Endothelial cell of umbilical vein (primary cell): ENCODE measurements at regions not wholly inside any gene's neighbourhood (a gene's known extent, or its start where the extent isn't known, plus 50 kb on each side); places are given as distances from the start of the nearest gene placed in this dataset.

Source experiments
- BruUV-seq: library from RNA; stranded (reverse); fragments of 400-500 nt; replicated peaks from 2 replicates; lab custom pipeline; 2021; lab: Mats Ljungman, UMichigan
- CTCF ChIA-PET: fragments of 300-600, 350-600 bp; sonication (Branson Sonifier 250); formaldehyde crosslinking; loops from one replicate; lab custom pipeline; 2021; ENCODE audit warnings: antibody characterized with exemption, inconsistent platforms; lab: Charles Lee
- POLR2A ChIA-PET: fragments of 300-600, 350-600 bp; sonication (Branson Sonifier 250); formaldehyde crosslinking; loops from one replicate; lab custom pipeline; 2021; ENCODE audit warnings: antibody characterized with exemption, inconsistent platforms; lab: Charles Lee
- DNase-seq: peaks from one replicate; pipeline ENCODE4 v3.0.0-alpha.2; 2011; ENCODE audit warnings: low read depth, low spot score
- FAIRE-seq: peaks from 2 replicates; lab custom pipeline; 2011; peaks lifted over from hg19 to GRCh38; lab: Jason Lieb, UNC
- H2AFZ ChIP-seq: 2 replicates; pipeline ENCODE4 v1.6.0; 2012; ENCODE audit warnings: low read depth, low read length, control low read depth, inconsistent platforms
- H3K27ac ChIP-seq: 2 replicates; pipeline ENCODE4 v1.5.1; 2011; ENCODE audit warnings: low read depth, mild to moderate bottlenecking, control low read depth, low read length, moderate library complexity; ENCODE audit not compliant: insufficient read depth
- H3K27me3 ChIP-seq, 2 experiments: 2 replicates each; pipeline versions ENCODE4 v1.6.0 to v1.6.1; 2011; ENCODE audit warnings: low read length in 2 of 2, mixed read lengths in 1 of 2; ENCODE audit not compliant: control insufficient read depth in 2 of 2, insufficient read depth in 2 of 2
- H3K36me3 ChIP-seq, 2 experiments: 2 replicates in 1 of 2; 3 replicates in 1 of 2; pipeline ENCODE4 v1.5.1; 2011; ENCODE audit warnings: low read length in 2 of 2, mild to moderate bottlenecking in 1 of 2, moderate library complexity in 1 of 2; ENCODE audit not compliant: control insufficient read depth in 2 of 2, insufficient read depth in 2 of 2; ENCODE audit errors: extremely low read depth in 1 of 2
- H3K4me1 ChIP-seq: 3 replicates; pipeline ENCODE4 v1.5.1; 2011; ENCODE audit warnings: mild to moderate bottlenecking, low read length; ENCODE audit not compliant: control insufficient read depth, insufficient read depth; ENCODE audit errors: extremely low read depth
- H3K4me2 ChIP-seq: 2 replicates; pipeline ENCODE4 v1.6.1; 2011; ENCODE audit warnings: low read length, control low read depth, mixed read lengths; ENCODE audit not compliant: insufficient read depth
- H3K4me3 ChIP-seq, 3 experiments: fragments of 200-600 bp in 1 of 3; sonication (generic), shearing (Covaris generic) in 1 of 3; replicated peaks in 1 of 3; 2 replicates each; pipeline ENCODE4 v1.5.1; 2011 to 2016; ENCODE audit warnings: control low read depth in 3 of 3, low read length in 3 of 3, mild to moderate bottlenecking in 2 of 3, inconsistent platforms in 1 of 3, low read depth in 1 of 3, moderate library complexity in 1 of 3; ENCODE audit not compliant: insufficient read depth in 1 of 3
- H3K79me2 ChIP-seq: 2 replicates; pipeline ENCODE4 v1.6.0; 2012; ENCODE audit warnings: low read length, inconsistent platforms; ENCODE audit not compliant: control insufficient read depth, insufficient read depth
- H3K9ac ChIP-seq: replicated peaks from 2 replicates; pipeline ENCODE3; 2011; ENCODE audit warnings: low read length, control low read depth; ENCODE audit not compliant: insufficient read depth; ENCODE audit errors: extremely low read depth
- H3K9me1 ChIP-seq: replicated peaks from 3 replicates; pipeline ENCODE4 v1.6.0; 2011; ENCODE audit warnings: mild to moderate bottlenecking, low read length; ENCODE audit not compliant: control insufficient read depth, insufficient read depth; ENCODE audit errors: extremely low read depth
- H3K9me3 ChIP-seq: replicated peaks from 2 replicates; pipeline ENCODE4 v1.5.1; 2012; ENCODE audit warnings: low read length, inconsistent platforms; ENCODE audit not compliant: control insufficient read depth, insufficient read depth
- H4K20me1 ChIP-seq: replicated peaks from 2 replicates; pipeline ENCODE3; 2011; ENCODE audit warnings: mild to moderate bottlenecking, low read length; ENCODE audit not compliant: control insufficient read depth, insufficient read depth; ENCODE audit errors: extremely low read depth
- EZH2 ChIP-seq: IDR thresholded peaks from 2 replicates; pipeline ENCODE4 v1.6.1; 2012; ENCODE audit warnings: borderline replicate concordance, low read depth, mild to moderate bottlenecking, moderate library complexity, low read length, inconsistent platforms; ENCODE audit not compliant: severe bottlenecking
- FOS ChIP-seq: IDR thresholded peaks from 2 replicates; pipeline ENCODE4 v1.6.1; 2011; ENCODE audit warnings: mild to moderate bottlenecking, low read length, moderate library complexity, borderline replicate concordance; ENCODE audit not compliant: insufficient read depth
- GATA2 ChIP-seq: IDR thresholded peaks from 2 replicates; pipeline ENCODE4 v1.7.0; 2011; ENCODE audit warnings: low read depth, mild to moderate bottlenecking, moderate library complexity, mixed read lengths, low read length; ENCODE audit not compliant: insufficient read length, insufficient read depth
- JUN ChIP-seq: IDR thresholded peaks from 2 replicates; pipeline ENCODE4 v1.6.1; 2011; ENCODE audit warnings: borderline replicate concordance, low read depth; ENCODE audit not compliant: insufficient read length, insufficient read depth
- MYC ChIP-seq: IDR thresholded peaks from one replicate; pipeline ENCODE4 v1.6.1; 2011; ENCODE audit warnings: mild to moderate bottlenecking, low read depth, low read length
- POLR2A ChIP-seq: IDR thresholded peaks from 2 replicates; pipeline ENCODE4 v1.6.1; 2012; ENCODE audit warnings: low read depth, mild to moderate bottlenecking, control low read depth, low read length
- dilution Hi-C: fragments of 300-500 bp; cut with MboI; formaldehyde crosslinking; loops from one replicate; pipeline ENCODE4 v1.15.0; 2019; ENCODE audit warnings: low sequenced_read_pairs; ENCODE audit not compliant: extremely low pct_ligation_motif_present
- intact Hi-C: fragments of 100-400 bp; cut with micrococcal nuclease; formaldehyde crosslinking; loops from one replicate; pipeline ENCODE4 v1.10.0; 2022
- TF ChIP-seq, protein P1 (sequence below): IDR thresholded peaks from 2 replicates; pipeline ENCODE4 v1.6.1; 2011; ENCODE audit not compliant: insufficient read depth, insufficient read length
- TF ChIP-seq, protein P2 (sequence below), 2 donors: IDR thresholded peaks; 1 replicate in 1 of 2; 2 replicates in 1 of 2; pipeline ENCODE4 v1.5.1; 2011; ENCODE audit warnings: low read length in 2 of 2, mild to moderate bottlenecking in 2 of 2, moderate library complexity in 2 of 2, control low read depth in 1 of 2, inconsistent platforms in 1 of 2, low read depth in 1 of 2; ENCODE audit not compliant: insufficient read depth in 1 of 2; ENCODE audit errors: extremely low read depth in 1 of 2

- BruUV-seq: no TSS peak
- ChIA-PET POLR2A (no interaction called here), CTCF (no interaction called here)
- H3K4me3 ChIP-seq: no peak overlapping the region
- peaks cover 79% of the 10 kb centered on the region for H3K79me2 ChIP-seq
- H3K36me3 ChIP-seq: peaks cover 0 to 3% of the 10 kb centered on the region in 2 experiments
- H3K9me3 ChIP-seq: no peaks in the 10 kb centered on the region
- H3K9ac ChIP-seq: no peak overlapping the region
- H4K20me1 ChIP-seq: no peaks in the 10 kb centered on the region
- intact Hi-C loops: no loop called here
- no peak overlapping the region for H3K4me2 ChIP-seq
- dilution Hi-C loops: no loop called here
- H3K4me1 ChIP-seq: peaks cover 56% of the 10 kb centered on the region
- no peak for FAIRE-seq
- TF ChIP-seq, protein P1, sequence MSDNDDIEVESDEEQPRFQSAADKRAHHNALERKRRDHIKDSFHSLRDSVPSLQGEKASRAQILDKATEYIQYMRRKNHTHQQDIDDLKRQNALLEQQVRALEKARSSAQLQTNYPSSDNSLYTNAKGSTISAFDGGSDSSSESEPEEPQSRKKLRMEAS: no peak
- no peak for TF ChIP-seq MYC
- no peak for TF ChIP-seq JUN
- no peak for TF ChIP-seq FOS
- no peak for TF ChIP-seq GATA2
- TF ChIP-seq EZH2: no peak
- TF ChIP-seq POLR2A: no peak
- TF ChIP-seq, protein P2, sequence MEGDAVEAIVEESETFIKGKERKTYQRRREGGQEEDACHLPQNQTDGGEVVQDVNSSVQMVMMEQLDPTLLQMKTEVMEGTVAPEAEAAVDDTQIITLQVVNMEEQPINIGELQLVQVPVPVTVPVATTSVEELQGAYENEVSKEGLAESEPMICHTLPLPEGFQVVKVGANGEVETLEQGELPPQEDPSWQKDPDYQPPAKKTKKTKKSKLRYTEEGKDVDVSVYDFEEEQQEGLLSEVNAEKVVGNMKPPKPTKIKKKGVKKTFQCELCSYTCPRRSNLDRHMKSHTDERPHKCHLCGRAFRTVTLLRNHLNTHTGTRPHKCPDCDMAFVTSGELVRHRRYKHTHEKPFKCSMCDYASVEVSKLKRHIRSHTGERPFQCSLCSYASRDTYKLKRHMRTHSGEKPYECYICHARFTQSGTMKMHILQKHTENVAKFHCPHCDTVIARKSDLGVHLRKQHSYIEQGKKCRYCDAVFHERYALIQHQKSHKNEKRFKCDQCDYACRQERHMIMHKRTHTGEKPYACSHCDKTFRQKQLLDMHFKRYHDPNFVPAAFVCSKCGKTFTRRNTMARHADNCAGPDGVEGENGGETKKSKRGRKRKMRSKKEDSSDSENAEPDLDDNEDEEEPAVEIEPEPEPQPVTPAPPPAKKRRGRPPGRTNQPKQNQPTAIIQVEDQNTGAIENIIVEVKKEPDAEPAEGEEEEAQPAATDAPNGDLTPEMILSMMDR (IDR thresholded peaks at IDR 0.05; ENCODE audit: extremely low read depth in 1 of 2, insufficient read depth in 1 of 2, low read depth in 1 of 2, low read length in 2 of 2): no peak
- no peak overlapping the region for H3K27ac ChIP-seq
- DNase-seq: no peak
- H3K27me3 ChIP-seq: no peaks in the 10 kb centered on the region
- H2AFZ ChIP-seq: no peak overlapping the region
- no peaks in the 10 kb centered on the region for H3K9me1 ChIP-seq
Measured at GRCh38 chr11:17156283-17156682, 51.5 kb downstream of the PIK3C2A start.
